MM.1S (cell line): ENCODE measurements at regions not wholly inside any gene's neighbourhood (a gene's known extent, or its start where the extent isn't known, plus 50 kb on each side); places are given as distances from the start of the nearest gene placed in this dataset.
"Not testable (repeated sequence)": the region's sequence is repeated elsewhere in the genome, so short reads cannot be mapped to it uniquely, and the experiment has no call there.

Experiments
- DNase-seq: peaks from one replicate; pipeline ENCODE4 v3.0.0-alpha.2; 2015
- H2AFZ ChIP-seq: fragments of 300-600 bp; sonication (generic); 2 replicates; pipeline ENCODE4 v1.6.0; 2016; ENCODE audit warnings: antibody characterized with exemption, low read length
- H3F3A ChIP-seq: fragments of 300-600 bp; sonication (generic); 2 replicates; pipeline ENCODE4 v1.6.1; 2016; ENCODE audit warnings: mild to moderate bottlenecking, antibody characterized with exemption, low read length, moderate library complexity, mixed read lengths; ENCODE audit not compliant: insufficient read depth
- H3K27ac ChIP-seq: fragments of 300-600 bp; sonication (generic); 2 replicates; pipeline ENCODE4 v1.5.1; 2016; ENCODE audit warnings: mild to moderate bottlenecking, low read length
- H3K27me3 ChIP-seq: fragments of 300-600 bp; sonication (generic); replicated peaks from 2 replicates; pipeline ENCODE4 v1.6.0; 2016; ENCODE audit warnings: low read length; ENCODE audit not compliant: insufficient read depth
- H3K36me3 ChIP-seq: fragments of 300-600 bp; sonication (generic); replicated peaks from 2 replicates; pipeline ENCODE4 v1.6.1; 2016; ENCODE audit warnings: mild to moderate bottlenecking, low read length, mixed read lengths; ENCODE audit not compliant: insufficient read depth
- H3K4me1 ChIP-seq: fragments of 300-600 bp; sonication (generic); 2 replicates; pipeline ENCODE4 v1.6.1; 2016; ENCODE audit warnings: low read length, mixed read lengths
- H3K4me2 ChIP-seq: fragments of 300-600 bp; sonication (generic); 2 replicates; pipeline ENCODE4 v1.6.0; 2016; ENCODE audit warnings: low read depth, low read length
- H3K4me3 ChIP-seq: fragments of 300-600 bp; sonication (generic); 2 replicates; pipeline ENCODE4 v1.5.1; 2016; ENCODE audit warnings: low read length, mixed read lengths
- H3K79me2 ChIP-seq: fragments of 300-600 bp; sonication (generic); 2 replicates; pipeline ENCODE4 v1.6.1; 2016; ENCODE audit warnings: mixed run types, low read length, mixed read lengths
- H3K9ac ChIP-seq: fragments of 300-600 bp; sonication (generic); 2 replicates; pipeline ENCODE4 v1.6.1; 2016; ENCODE audit warnings: low read length, mixed read lengths
- H3K9me2 ChIP-seq: fragments of 300-600 bp; sonication (generic); replicated peaks from 2 replicates; pipeline ENCODE4 v1.6.1; 2016; ENCODE audit warnings: mild to moderate bottlenecking, low read length, mixed read lengths; ENCODE audit not compliant: insufficient read depth
- H3K9me3 ChIP-seq: fragments of 300-600 bp; sonication (generic); replicated peaks from 2 replicates; pipeline ENCODE4 v1.6.1; 2016; ENCODE audit warnings: mild to moderate bottlenecking, low read length, mixed read lengths; ENCODE audit not compliant: insufficient read depth
- H4K20me1 ChIP-seq: fragments of 300-600 bp; sonication (generic); 2 replicates; pipeline ENCODE4 v1.6.1; 2016; ENCODE audit warnings: mild to moderate bottlenecking, low read length, moderate library complexity, mixed read lengths; ENCODE audit not compliant: insufficient read depth
- EZH2 ChIP-seq: fragments of 300-600 bp; sonication (generic); optimal IDR thresholded peaks from 2 replicates; pipeline ENCODE3; 2017; ENCODE audit warnings: low read depth, mild to moderate bottlenecking, antibody characterized with exemption, low read length, mixed read lengths
- EZH2phosphoT487 ChIP-seq: fragments of 300-600 bp; sonication (generic); IDR thresholded peaks from 2 replicates; pipeline ENCODE4 v1.6.1; 2018; ENCODE audit warnings: antibody characterized with exemption, low read length
- TF ChIP-seq, protein P1 (sequence below): fragments of 300-600 bp; sonication (generic); IDR thresholded peaks from 2 replicates; pipeline ENCODE4 v1.5.1; 2016; ENCODE audit warnings: antibody characterized with exemption, low read length, mixed read lengths

DNA sequence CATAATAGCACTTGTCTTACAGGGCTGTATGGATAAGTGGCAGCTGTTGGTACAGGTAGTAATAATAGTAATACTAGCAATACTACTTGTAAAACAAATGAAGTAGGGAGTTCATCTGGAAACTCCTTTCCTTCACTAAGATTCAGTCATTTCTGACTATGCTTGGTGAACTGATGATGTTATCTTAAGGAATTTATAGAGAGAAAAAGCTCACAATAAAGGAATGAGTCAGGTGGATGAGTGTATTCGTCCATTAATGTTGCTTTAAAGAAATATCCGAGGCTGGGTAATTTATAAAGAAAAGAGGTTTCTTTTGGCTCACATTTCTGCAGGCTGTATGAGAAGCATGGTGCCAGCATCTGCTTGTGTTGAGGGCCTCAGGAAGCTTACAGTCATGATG is 477.3 kb downstream of the KLF12 start:
- Histone ChIP-seq H3K9me2 (no peaks in the 10 kb centered on the region), H4K20me1 (no peaks in the 10 kb centered on the region), H3K4me2 (no peak overlapping the region), H3K9ac (no peak overlapping the region), H3K4me1 (no peaks in the 10 kb centered on the region), H3K27me3 (no peaks in the 10 kb centered on the region), H2AFZ (no peak overlapping the region), H3K9me3 (no peaks in the 10 kb centered on the region), H3K27ac (no peak overlapping the region), H3K4me3 (no peak overlapping the region), H3K79me2 (no peaks in the 10 kb centered on the region), H3F3A (no peaks in the 10 kb centered on the region), H3K36me3 (no peaks in the 10 kb centered on the region)
- no peak for DNase-seq
- TF ChIP-seq EZH2 (no peak), EZH2phosphoT487 (no peak)
- TF ChIP-seq, protein P1, sequence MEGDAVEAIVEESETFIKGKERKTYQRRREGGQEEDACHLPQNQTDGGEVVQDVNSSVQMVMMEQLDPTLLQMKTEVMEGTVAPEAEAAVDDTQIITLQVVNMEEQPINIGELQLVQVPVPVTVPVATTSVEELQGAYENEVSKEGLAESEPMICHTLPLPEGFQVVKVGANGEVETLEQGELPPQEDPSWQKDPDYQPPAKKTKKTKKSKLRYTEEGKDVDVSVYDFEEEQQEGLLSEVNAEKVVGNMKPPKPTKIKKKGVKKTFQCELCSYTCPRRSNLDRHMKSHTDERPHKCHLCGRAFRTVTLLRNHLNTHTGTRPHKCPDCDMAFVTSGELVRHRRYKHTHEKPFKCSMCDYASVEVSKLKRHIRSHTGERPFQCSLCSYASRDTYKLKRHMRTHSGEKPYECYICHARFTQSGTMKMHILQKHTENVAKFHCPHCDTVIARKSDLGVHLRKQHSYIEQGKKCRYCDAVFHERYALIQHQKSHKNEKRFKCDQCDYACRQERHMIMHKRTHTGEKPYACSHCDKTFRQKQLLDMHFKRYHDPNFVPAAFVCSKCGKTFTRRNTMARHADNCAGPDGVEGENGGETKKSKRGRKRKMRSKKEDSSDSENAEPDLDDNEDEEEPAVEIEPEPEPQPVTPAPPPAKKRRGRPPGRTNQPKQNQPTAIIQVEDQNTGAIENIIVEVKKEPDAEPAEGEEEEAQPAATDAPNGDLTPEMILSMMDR = no peak

DNA sequence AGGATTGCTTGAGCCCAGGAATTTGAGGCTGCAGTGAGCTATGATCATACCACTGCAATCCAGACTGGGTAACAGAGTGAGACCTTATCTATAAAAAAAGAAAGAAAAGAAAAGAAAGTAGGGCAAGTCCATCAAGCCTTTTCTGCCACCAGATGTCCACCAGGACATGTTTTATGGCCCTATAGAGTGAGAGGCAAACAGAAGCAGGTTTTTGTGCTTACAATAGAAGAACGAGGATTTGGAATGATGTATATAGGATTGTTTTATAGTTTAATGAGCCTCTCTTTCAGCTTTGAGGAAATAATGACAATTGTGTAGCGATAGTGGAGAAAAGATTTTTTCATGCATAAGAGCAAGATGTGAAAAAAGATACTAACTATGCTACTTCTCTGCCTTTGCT is 480.5 kb downstream of the KLF12 start:
- no peaks in the 10 kb centered on the region for H3K9me3 ChIP-seq
- H3F3A ChIP-seq = no peaks in the 10 kb centered on the region
- no peak overlapping the region for H3K4me3 ChIP-seq
- no peak overlapping the region for H3K4me2 ChIP-seq
- no peak overlapping the region for H3K27ac ChIP-seq
- no peaks in the 10 kb centered on the region for H3K9me2 ChIP-seq
- H3K79me2 ChIP-seq = no peaks in the 10 kb centered on the region
- no peaks in the 10 kb centered on the region for H3K36me3 ChIP-seq
- H2AFZ ChIP-seq = no peak overlapping the region
- DNase-seq = no peak
- TF ChIP-seq EZH2phosphoT487 = no peak
- TF ChIP-seq, protein P1 = no peak
- no peak for TF ChIP-seq EZH2
- no peaks in the 10 kb centered on the region for H3K27me3 ChIP-seq
- no peaks in the 10 kb centered on the region for H4K20me1 ChIP-seq
- no peak overlapping the region for H3K9ac ChIP-seq
- no peaks in the 10 kb centered on the region for H3K4me1 ChIP-seq

DNA sequence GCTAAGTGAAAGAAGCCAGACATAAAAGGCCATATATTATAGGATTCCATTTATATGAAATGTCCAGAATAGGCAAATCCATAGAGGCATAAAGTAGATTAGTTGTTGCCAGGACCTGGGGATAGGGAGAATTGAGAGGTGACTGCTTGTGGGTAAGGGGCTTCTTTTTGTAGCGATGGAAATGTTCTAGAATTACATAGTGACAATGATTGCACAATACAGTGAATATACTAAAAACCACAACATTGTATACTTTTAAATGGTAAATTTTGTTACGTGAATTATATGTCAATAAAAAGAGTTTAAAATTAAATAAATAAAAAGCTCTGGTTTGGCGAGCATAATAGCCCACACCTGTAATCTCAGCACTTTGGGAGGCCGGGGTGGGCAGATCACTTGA is 486.8 kb downstream of the KLF12 start:
- Histone ChIP-seq H3K9me3 (no peaks in the 10 kb centered on the region), H4K20me1 (no peaks in the 10 kb centered on the region), H2AFZ (no peak overlapping the region), H3K9ac (no peak overlapping the region), H3K36me3 (no peaks in the 10 kb centered on the region), H3K27ac (no peak overlapping the region), H3K27me3 (no peaks in the 10 kb centered on the region), H3K4me2 (no peak overlapping the region), H3F3A (no peaks in the 10 kb centered on the region), H3K4me1 (no peaks in the 10 kb centered on the region), H3K79me2 (no peaks in the 10 kb centered on the region), H3K4me3 (no peak overlapping the region), H3K9me2 (no peaks in the 10 kb centered on the region)
- no peak for DNase-seq
- TF ChIP-seq, protein P1 = no peak
- no peak for TF ChIP-seq EZH2phosphoT487
- TF ChIP-seq EZH2 = no peak

DNA sequence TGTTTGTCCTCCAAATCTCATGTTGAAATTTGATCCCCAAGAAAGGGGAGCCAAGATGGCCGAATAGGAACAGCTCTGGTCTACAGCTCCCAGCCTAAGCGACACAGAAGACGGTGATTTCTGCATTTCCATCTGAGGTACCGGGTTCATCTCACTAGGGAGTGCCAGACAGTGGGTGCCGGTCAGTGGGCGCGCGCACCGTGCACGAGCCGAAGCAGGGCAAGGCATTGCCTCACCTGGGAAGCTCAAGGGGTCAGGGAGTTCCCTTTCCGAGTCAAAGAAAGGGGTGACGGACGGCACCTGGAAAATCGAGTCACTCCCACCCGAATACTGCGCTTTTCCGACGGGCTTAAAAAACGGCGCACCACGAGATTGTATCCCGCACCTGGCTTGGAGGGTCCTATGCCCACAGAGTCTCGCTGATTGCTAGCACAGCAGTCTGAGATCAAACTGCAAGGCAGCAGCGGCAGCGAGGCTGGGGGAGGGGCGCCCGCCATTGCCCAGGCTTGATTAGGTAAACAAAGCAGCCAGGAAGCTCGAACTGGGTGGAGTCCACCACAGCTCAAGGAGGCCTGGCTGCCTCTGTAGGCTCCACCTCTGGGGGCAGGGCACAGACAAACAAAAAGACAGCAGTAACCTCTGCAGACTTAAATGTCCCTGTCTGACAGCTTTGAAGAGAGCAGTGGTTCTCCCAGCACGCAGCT is 493.6 kb downstream of the KLF12 start:
- not testable (repeated sequence) for DNase-seq, H2AFZ ChIP-seq, H3K4me3 ChIP-seq, H3F3A ChIP-seq, H3K4me1 ChIP-seq, H3K9ac ChIP-seq, H3K27ac ChIP-seq, H4K20me1 ChIP-seq, H3K36me3 ChIP-seq, H3K4me2 ChIP-seq, H3K27me3 ChIP-seq, H3K79me2 ChIP-seq, H3K9me3 ChIP-seq, H3K9me2 ChIP-seq
